T-helper 17 cell (primary cell): ENCODE measurements at regions not wholly inside any gene's neighbourhood (a gene's known extent, or its start where the extent isn't known, plus 50 kb on each side); places are given as distances from the start of the nearest gene placed in this dataset.
"Not testable (repeated sequence)": the region's sequence is repeated elsewhere in the genome, so short reads cannot be mapped to it uniquely, and the experiment has no call there.

Experiments
- ATAC-seq: fragments of 150-1000 bp; cut with Tn5 transposase; 2 replicates; pipeline ENCODE4 v1.10.0; 2021; ENCODE audit warnings: mild to moderate bottlenecking, moderate library complexity
- DNase-seq, 3 donors: peaks; one replicate each; pipeline versions ENCODE4 v3.0.0 to v3.0.0-alpha.2; 2020 to 2021
- H3K9me3 ChIP-seq: one replicate; pipeline ENCODE4 v1.7.0; 2013; ENCODE audit warnings: low read length, mild to moderate bottlenecking; ENCODE audit not compliant: control insufficient read depth, poor library complexity, severe bottlenecking
- H3K27ac Mint-ChIP-seq: one replicate; pipeline ENCODE4 v1.8.0; 2022; ENCODE audit warnings: mild to moderate bottlenecking, moderate library complexity, mixed read lengths
- H3K27me3 Mint-ChIP-seq: one replicate; pipeline ENCODE4 v1.8.0; 2022; ENCODE audit warnings: mixed read lengths
- H3K36me3 Mint-ChIP-seq: one replicate; pipeline ENCODE4 v1.8.0; 2022; ENCODE audit warnings: low read depth, mixed read lengths
- H3K4me1 Mint-ChIP-seq: one replicate; pipeline ENCODE4 v1.8.0; 2022; ENCODE audit warnings: mild to moderate bottlenecking, mixed read lengths
- H3K4me3 Mint-ChIP-seq: one replicate; pipeline ENCODE4 v1.8.0; 2022; ENCODE audit warnings: mild to moderate bottlenecking, moderate library complexity, mixed read lengths

DNA sequence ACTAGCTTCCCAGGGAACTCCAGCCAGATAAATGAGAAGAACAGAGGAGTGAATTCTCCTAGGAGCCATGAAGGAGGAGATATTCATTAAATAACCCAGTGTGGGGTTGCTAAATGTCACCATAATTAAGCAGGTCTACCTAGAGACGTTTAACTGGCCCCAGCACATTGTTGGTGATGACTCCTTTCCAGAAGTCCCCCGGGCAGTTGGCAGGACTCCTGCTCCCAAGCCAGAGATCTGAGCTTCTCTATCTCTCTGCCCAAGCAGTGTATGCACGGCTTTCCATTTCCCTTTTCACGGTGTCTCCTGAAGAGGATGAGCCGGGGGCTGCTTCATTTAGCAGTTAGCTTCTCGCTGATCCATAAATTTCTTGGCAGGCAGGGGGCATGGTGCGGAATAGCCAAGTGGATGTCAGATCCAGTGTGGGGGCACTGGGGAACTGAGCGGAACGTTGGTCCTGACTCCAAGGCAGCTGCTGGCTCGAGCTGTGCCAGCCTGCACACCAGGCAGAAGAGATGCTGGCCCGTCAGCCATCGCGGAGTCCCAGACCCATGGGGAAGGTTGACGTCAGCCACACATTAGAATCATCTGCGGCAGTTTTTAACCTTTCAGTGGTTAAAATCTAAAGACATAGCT is 142.0 kb upstream of the NPY start:
- DNase-seq = no peak
- H3K27ac Mint-ChIP-seq = no peak overlapping the region
- ATAC-seq = no peak
- no peaks in the 10 kb centered on the region for H3K9me3 ChIP-seq
- no peaks in the 10 kb centered on the region for H3K4me1 Mint-ChIP-seq
- no peak overlapping the region for H3K4me3 Mint-ChIP-seq
- peaks cover 36% of the 10 kb centered on the region for H3K27me3 Mint-ChIP-seq
- no peaks in the 10 kb centered on the region for H3K36me3 Mint-ChIP-seq

- ATAC-seq (no peak), DNase-seq (no peak)
- Mint-ChIP-seq H3K36me3 (no peaks in the 10 kb centered on the region), H3K27ac (no peak overlapping the region), H3K4me3 (no peak overlapping the region), H3K27me3 (peaks cover 29% of the 10 kb centered on the region), H3K4me1 (no peaks in the 10 kb centered on the region)
- H3K9me3 ChIP-seq = no peaks in the 10 kb centered on the region
Observed at GRCh38 chr7:24143547-24143946, 140.4 kb upstream of the NPY start.

DNA sequence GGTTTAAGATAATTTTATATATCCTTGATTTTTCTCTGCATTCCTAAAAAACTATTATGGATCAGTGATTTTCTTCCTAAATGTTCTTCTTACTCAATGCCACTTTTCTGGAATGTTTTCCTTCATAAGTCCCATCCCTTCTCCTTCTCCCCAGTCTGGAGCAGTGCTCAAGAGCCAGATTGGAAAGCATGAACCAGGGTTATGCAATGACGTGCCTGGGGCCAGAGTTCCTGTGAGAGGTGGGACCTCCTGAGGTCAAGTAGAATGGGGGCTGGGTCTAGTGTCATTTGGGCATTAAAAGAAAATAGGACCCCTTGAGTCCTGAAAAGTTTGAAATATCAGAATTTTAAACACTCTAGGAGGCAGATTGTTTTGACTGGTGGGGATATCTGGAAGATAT is 132.0 kb upstream of the NPY start:
- no peak for ATAC-seq
- no peak overlapping the region for H3K27ac Mint-ChIP-seq
- no peak overlapping the region for H3K4me3 Mint-ChIP-seq
- no peaks in the 10 kb centered on the region for H3K9me3 ChIP-seq
- DNase-seq = no peak
- no peaks in the 10 kb centered on the region for H3K36me3 Mint-ChIP-seq
- no peaks in the 10 kb centered on the region for H3K4me1 Mint-ChIP-seq
- H3K27me3 Mint-ChIP-seq = peaks cover 6% of the 10 kb centered on the region

DNA sequence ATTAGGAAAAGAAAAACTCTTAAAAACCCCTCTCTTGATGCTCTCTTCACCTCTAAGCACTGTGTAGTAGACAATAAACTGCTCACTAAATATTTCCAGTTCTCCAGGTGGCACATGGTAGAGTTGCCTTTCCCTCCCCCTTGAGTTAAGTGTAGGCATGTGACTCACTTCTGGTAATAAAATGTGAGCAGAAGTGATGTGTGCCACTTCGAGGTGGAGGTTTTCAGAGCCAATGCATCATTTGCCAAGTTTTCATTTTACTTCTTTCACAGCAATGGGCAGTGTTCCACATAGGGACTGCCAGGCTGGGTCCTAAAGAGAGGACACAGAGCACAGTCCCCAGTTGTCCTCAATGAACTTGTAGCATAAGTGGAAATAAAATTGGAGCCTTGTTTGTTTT is 131.6 kb upstream of the NPY start:
- H3K36me3 Mint-ChIP-seq = no peaks in the 10 kb centered on the region
- H3K4me3 Mint-ChIP-seq = no peak overlapping the region
- no peaks in the 10 kb centered on the region for H3K4me1 Mint-ChIP-seq
- no peak overlapping the region for H3K27ac Mint-ChIP-seq
- no peaks in the 10 kb centered on the region for H3K9me3 ChIP-seq
- no peak for ATAC-seq
- peaks cover 6% of the 10 kb centered on the region for H3K27me3 Mint-ChIP-seq
- no peak for DNase-seq

- Mint-ChIP-seq H3K27me3 (peaks cover 6% of the 10 kb centered on the region), H3K4me3 (no peak overlapping the region)
- no peak for DNase-seq
Observed at GRCh38 chr7:24152877-24153472, 131.0 kb upstream of the NPY start.

DNA sequence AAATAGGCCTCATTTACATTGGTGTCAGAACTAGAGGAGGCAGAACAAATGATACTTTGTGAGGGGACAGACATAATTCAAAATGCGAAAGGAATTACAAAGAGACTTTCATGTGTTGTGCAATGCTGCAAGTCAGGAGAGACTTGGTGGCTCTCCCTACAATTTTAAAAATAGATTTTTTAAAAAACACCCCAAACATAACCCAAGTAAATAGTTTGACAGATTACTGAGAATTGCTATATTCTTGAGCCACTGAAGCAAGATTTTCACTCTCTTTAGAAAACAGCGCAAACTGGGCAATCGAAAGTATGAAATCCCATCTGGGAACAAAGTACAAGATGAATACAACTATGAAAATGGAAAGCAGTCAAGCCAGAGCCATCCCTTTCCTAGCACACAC is 126.3 kb upstream of the NPY start:
- no peaks in the 10 kb centered on the region for H3K9me3 ChIP-seq
- Mint-ChIP-seq H3K4me3 (no peak overlapping the region), H3K36me3 (no peaks in the 10 kb centered on the region), H3K27ac (no peak overlapping the region), H3K27me3 (no peaks in the 10 kb centered on the region), H3K4me1 (no peaks in the 10 kb centered on the region)
- ATAC-seq (no peak), DNase-seq (no peak)

More at GRCh38 chr7:24152877-24153472, 131.0 kb upstream of the NPY start:
- H3K4me1 Mint-ChIP-seq = no peaks in the 10 kb centered on the region
- ATAC-seq = no peak
- H3K27ac Mint-ChIP-seq = no peak overlapping the region
- no peaks in the 10 kb centered on the region for H3K9me3 ChIP-seq
- H3K36me3 Mint-ChIP-seq = no peaks in the 10 kb centered on the region

GRCh38 chr7:24158975-24159374 is 125.0 kb upstream of the NPY start:
- no peaks in the 10 kb centered on the region for H3K9me3 ChIP-seq
- ATAC-seq = no peak
- peaks cover 4% of the 10 kb centered on the region for H3K27me3 Mint-ChIP-seq
- no peak overlapping the region for H3K4me3 Mint-ChIP-seq
- no peak for DNase-seq
- H3K4me1 Mint-ChIP-seq = no peaks in the 10 kb centered on the region
- no peaks in the 10 kb centered on the region for H3K36me3 Mint-ChIP-seq
- no peak overlapping the region for H3K27ac Mint-ChIP-seq

GRCh38 chr7:24164401-24164800 is 119.6 kb upstream of the NPY start:
- no peak overlapping the region for H3K4me3 Mint-ChIP-seq
- DNase-seq (no peak), ATAC-seq (no peak)
- no peak overlapping the region for H3K27ac Mint-ChIP-seq
- peaks cover 7% of the 10 kb centered on the region for H3K27me3 Mint-ChIP-seq
- H3K4me1 Mint-ChIP-seq = no peaks in the 10 kb centered on the region
- H3K36me3 Mint-ChIP-seq = no peaks in the 10 kb centered on the region
- no peaks in the 10 kb centered on the region for H3K9me3 ChIP-seq

GRCh38 chr7:24169077-24169624 is 114.8 kb upstream of the NPY start:
- H3K27ac Mint-ChIP-seq = no peak overlapping the region
- H3K4me3 Mint-ChIP-seq = no peak overlapping the region
- DNase-seq (no peak), ATAC-seq (no peak)
- peaks cover 2% of the 10 kb centered on the region for H3K27me3 Mint-ChIP-seq
- H3K36me3 Mint-ChIP-seq = no peaks in the 10 kb centered on the region
- H3K4me1 Mint-ChIP-seq = no peaks in the 10 kb centered on the region
- H3K9me3 ChIP-seq = no peaks in the 10 kb centered on the region

DNA sequence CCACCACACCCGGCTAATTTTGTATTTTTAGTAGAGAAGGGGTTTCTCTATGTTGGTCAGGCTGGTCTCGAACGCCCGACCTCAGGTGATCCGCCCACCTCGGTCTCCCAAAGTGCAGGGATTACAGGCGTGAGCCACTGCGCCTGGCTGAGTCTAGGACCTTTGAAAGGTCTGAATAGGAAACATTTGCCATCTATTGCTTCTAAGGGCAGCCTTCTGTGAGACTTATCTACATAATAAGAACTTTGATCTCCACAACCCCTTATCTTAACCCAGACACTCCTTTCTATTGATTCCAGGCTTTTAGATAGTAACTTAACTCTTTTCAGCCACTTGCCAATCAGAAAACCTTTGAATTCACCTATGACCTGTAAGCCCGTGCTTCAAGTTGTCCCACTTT is 112.0 kb upstream of the NPY start:
- not testable (repeated sequence) for H3K27ac Mint-ChIP-seq, H3K4me1 Mint-ChIP-seq, H3K36me3 Mint-ChIP-seq, H3K4me3 Mint-ChIP-seq, H3K27me3 Mint-ChIP-seq, ATAC-seq, DNase-seq, H3K9me3 ChIP-seq

- H3K36me3 Mint-ChIP-seq = peaks cover 2% of the 10 kb centered on the region
- peaks cover 5% of the 10 kb centered on the region for H3K4me1 Mint-ChIP-seq
- H3K27ac Mint-ChIP-seq = no peak overlapping the region
- no peak for DNase-seq
- ATAC-seq = no peak
- no peak overlapping the region for H3K4me3 Mint-ChIP-seq
- peaks cover 8% of the 10 kb centered on the region for H3K27me3 Mint-ChIP-seq
- H3K9me3 ChIP-seq = no peaks in the 10 kb centered on the region
Observed at GRCh38 chr7:24172856-24173255, 111.1 kb upstream of the NPY start.

- Mint-ChIP-seq H3K4me3 (no peak overlapping the region), H3K36me3 (peaks cover 2% of the 10 kb centered on the region), H3K27ac (no peak overlapping the region), H3K4me1 (peaks cover 5% of the 10 kb centered on the region), H3K27me3 (peaks cover 14% of the 10 kb centered on the region)
- H3K9me3 ChIP-seq = no peaks in the 10 kb centered on the region
- ATAC-seq = no peak
- DNase-seq = no peak
Observed at GRCh38 chr7:24175603-24176002, 108.4 kb upstream of the NPY start.

DNA sequence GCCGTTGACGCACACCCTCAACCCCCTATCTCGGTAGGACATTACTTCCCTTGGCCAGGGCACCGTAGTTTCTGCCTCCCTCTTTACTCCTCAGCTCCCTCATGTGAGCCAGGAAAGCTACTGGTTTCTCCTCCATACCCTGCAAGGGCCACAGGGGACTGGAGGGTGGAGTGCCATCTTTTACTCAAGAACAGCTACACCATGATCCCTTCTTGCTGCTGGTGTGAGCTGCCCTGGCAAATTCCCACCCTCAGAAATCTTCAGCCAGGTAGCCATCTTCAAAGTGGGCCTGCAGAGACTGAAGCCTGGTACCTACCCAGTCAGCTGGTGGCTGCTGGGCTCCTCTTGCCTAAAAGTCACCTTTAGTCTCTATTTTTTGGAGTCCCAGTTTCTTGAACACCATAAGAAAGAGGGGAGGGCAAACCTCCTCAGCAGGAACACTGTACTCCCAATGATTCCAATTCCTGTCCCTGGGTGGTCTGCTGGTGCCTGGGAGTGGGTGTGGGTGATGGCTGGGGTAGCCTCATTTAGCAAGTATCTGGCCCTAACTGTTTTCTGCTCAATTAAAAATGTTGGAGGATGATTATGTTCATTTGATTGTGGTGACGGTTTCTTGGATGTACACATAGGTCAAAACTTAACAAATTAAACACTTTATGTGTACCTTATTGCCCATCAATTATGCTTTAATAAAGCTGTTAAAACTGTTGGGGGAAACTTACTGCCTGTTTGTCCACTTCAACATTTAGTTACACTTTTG is 105.0 kb upstream of the NPY start:
- H3K27me3 Mint-ChIP-seq = peaks cover 14% of the 10 kb centered on the region
- H3K4me1 Mint-ChIP-seq = peaks cover 5% of the 10 kb centered on the region
- H3K9me3 ChIP-seq = no peaks in the 10 kb centered on the region
- H3K4me3 Mint-ChIP-seq = no peak overlapping the region
- peaks cover 2% of the 10 kb centered on the region for H3K36me3 Mint-ChIP-seq
- no peak for DNase-seq
- no peak overlapping the region for H3K27ac Mint-ChIP-seq
- ATAC-seq = no peak
